ENCODE measurements at regions not wholly inside any gene's neighbourhood (a gene's known extent, or its start where the extent isn't known, plus 50 kb on each side); places are given as distances from the start of the nearest gene placed in this dataset.
"Not testable (repeated sequence)": the region's sequence is repeated elsewhere in the genome, so short reads cannot be mapped to it uniquely, and the experiment has no call there.

DNA sequence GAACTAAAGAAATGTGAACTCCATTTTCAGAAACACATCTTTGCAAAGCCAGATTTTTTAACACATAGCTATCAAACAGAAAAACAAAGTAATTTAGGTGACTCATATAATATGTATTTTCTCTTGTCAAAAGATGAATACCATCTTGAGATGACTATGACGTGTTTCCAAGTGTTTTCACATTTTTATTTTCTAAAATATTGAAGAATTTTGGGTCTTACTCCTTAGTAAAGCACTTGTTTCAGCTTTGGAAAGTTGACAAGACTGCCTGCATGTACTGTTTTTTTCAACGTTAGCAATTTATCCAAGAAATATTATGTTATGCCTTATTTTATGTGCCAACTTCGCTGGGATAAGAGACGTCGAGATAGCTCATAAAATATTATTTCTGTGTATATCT lies 733.9 kb upstream of the EPHA5 start:
- no peak for DNase-seq (ENCODE audit: low spot score)

DNA sequence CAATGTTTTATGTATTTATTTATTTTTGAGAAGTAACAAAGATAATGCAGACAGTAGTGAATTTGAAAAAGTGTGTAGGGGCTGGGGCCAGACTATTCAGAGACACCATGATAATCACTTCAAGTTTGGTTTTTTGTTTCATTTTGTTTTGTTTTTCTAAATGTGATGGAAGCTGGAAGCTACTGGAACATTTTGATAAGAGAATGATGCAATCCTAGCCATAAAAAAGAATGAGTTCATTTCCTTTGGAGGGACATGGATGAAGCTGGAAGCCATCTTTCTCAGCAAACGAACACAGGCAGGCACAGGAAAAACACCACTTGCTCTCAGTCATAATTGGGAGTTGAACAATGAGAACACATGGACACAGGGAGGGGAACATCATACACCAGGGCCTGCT lies 706.6 kb upstream of the EPHA5 start:
- DNase-seq (ENCODE audit: low spot score): no peak

DNA sequence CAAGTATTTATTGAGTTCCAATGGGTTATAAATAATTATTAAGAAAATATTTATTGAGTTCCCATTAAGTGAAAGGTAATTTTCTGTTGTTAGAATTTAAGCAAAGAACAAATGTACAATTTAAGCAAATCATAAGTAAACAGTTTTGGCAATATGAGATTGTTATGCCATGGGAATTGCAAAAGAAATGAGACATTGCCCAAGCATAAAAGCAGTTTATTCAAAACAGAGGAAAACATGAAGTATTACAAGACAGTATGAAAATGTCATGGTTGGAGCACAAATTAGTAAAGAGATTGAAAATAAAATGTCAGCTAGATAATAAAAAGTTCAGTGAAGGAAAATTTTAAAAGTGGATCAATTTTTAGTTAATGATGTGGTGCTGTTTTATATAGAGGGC lies 706.1 kb upstream of the EPHA5 start:
- no peak for DNase-seq (ENCODE audit: low spot score)

DNA sequence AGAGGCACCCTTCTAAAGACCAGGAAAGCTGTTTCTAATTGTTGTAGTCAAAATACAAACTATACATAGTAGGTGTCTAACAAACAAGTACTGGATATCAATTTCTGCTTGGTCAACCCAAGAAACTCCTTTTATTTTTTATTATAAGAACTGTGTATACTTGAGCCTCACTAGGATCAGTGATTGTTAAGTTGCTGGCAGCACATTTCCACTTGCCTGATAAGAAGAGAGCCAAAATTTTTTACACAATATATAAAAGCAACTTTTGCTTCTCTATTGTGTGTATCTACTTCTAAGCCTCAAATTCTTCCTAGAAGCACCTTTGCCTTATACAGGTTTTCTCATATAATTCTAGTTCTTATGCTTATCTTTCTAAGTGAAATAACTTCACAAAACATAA lies 703.0 kb upstream of the EPHA5 start:
- DNase-seq (ENCODE audit: low spot score): no peak

DNA sequence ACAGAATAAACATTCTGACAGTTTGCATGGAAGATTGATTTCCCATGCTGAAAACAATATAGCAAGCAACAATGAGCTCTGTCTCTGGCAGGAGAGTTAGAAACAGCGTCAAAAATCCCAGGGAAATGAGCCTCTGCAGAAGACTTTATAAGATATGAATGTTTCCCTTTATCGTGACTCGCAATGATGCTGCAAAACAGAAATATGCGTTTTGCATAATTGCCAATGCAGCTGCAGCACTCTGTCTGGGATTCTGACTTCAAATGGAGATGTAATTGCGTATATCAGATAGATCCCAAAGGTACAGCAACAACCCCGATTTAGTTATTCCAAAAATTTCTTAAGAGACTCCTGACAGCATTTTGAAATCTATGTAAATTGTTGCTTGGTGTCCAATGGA lies 702.4 kb upstream of the EPHA5 start:
- DNase-seq (ENCODE audit: low spot score): no peak

DNA sequence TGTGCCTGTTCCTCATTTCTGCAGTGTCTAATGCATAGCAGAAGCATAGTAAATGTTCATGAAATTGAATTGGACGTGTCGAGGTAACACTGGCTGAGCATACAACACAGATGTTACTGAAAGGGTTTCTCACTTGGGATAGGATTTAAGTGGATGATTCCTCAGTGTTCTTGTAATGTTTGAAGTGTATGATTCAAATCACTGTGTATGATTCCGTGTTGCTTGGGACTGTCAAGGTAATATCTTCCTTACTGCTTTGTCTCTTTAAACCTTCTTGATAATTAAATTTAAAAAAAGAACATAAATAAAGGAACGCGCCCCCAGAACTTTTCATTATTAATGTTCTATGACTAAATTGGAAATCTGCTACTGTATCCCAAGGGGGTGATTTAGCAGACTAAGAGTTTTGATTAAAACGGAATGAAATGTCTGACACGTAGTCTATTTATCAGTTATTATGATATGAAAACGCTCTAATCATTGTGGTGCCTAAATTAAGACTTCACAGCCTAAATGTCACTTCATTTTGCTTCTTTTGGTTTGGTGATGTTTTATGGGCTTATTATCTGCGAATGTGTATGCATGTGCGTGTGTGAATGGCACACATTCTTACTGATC lies 696.9 kb upstream of the EPHA5 start:
- DNase-seq (ENCODE audit: low spot score): no peak

DNA sequence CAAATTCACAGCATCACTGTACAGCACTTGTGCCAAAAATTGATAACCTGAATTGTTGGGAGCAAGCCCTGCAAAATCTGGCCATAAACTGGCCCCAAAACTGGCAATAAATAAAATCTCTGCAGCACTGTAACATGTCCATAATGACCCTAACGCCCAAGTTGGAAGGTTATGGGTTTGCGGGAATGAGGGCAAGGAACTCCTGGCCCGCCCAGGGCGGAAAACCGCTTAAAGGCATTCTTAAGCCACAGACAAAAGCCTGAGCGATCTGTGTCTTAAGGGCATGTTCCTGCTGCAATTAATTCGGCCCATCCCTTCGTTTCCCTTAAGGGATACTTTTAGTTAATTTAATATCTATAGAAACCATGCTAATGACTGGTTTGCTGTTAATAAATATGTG lies 690.1 kb upstream of the EPHA5 start:
- not testable (repeated sequence) for DNase-seq (ENCODE audit: low spot score)

DNA sequence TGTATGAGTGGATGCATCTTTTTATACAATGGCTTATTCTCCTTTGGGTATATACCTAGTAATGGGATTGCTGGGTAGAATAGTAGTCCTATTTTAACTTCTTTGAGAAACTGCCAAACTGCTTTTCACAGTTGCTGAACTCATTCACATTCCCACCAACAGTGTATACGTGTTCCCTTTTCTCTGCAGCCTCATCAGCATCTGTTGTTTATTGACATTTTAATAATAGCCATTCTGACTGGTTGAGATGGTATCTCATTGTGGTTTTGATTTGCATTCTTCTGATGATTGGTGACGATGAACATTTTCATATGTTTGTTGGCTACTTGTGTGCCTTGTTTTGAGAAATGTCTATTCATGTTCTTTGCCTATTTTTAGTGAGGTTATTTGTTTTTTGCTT lies 687.0 kb upstream of the EPHA5 start:
- DNase-seq (ENCODE audit: low spot score): no peak

DNA sequence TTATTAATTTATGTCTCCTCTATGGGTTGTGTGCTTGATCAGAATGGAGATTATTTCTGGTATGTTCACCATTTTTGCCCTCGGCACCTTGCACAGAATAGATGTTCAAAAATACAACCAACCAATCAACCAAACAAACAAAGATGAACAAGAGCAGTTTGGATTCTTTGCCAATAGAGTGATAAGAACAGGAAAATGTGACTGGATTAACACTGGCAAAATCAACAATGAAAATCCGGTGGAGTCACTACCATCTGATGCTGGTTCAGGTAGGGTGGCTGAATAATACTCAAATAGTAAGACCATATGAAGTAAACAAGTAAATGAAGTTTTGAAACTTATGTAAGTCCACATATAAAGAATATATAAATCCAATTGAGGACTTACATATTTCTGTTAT lies 685.0 kb upstream of the EPHA5 start:
- DNase-seq (ENCODE audit: low spot score): no peak

DNA sequence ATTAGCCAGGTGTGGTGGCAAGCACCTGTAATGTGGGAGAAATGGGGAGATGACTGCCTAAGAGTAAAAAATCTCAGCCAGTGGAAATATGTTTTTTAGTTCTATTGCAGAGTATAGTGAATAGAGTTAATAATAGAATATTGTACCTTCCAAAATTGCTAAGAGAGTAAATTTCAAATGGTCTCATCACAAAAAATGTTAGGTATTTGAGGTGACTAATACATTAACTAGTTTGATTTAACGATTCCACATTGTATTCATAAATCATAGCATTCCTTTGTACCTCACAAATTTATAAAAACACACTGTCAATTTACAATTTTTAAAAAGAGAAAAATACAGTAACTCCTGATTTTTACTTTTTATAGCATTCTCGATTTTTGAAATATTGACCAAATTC lies 681.5 kb upstream of the EPHA5 start:
- DNase-seq (ENCODE audit: low spot score): no peak

DNA sequence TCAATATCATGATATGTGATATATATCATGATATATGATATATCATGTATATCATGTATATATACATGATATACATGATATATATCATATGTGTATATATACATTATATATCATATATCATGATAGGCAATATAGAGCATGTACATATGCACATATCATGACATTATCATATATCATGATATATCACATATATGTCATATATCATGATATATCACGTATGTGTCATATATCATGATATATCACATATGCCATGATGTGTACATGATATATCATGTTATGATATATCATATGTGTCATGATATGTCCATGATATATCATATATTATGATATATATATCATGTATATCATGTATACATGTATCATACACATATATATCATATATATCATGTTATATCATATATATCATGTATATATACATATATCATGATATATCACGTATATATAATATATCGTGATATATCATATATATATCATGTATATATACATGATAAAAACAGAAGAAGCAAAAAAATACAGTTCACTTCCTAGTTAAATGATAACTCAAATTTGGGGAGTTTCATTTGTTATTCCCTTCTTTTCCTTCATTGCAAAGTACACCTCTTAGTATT lies 670.1 kb upstream of the EPHA5 start:
- DNase-seq (ENCODE audit: low spot score): no peak

DNA sequence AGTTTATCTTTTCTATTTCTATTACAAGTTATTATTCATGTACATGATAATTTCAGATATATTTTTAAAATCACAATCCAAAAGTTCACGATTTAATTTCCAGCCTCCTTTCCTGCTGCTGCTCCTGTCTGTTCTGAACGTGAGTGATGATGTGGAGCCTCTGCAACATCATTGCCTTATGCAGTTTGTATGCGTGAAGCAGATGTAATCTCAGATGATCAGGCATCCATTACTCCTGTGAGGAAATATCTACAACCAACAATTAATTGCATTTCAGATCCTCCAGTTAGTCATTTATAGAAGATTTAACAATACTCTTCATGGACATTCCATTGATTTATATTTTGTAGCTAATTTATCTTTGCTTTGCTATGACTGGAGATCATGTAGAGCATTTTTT lies 668.7 kb upstream of the EPHA5 start:
- no peak for DNase-seq (ENCODE audit: low spot score)

DNA sequence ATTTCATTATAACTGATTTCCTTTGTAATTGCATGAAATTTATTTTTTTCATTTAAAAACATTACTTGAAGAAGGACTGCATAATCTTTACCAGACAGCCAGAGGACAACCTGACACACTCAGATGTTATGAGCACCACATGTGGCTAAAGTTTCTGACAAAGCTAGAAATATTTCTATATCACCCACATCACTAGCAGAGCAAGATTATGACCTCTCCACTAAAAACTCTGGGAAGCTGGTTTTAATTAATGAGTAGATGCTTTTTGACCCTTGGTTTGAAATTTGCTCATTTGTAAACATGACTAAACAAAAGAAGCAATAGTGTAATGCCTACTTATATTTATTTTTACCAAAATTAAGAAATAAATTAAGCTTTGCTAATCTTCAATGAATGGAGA lies 661.5 kb upstream of the EPHA5 start:
- DNase-seq (ENCODE audit: low spot score): no peak

DNA sequence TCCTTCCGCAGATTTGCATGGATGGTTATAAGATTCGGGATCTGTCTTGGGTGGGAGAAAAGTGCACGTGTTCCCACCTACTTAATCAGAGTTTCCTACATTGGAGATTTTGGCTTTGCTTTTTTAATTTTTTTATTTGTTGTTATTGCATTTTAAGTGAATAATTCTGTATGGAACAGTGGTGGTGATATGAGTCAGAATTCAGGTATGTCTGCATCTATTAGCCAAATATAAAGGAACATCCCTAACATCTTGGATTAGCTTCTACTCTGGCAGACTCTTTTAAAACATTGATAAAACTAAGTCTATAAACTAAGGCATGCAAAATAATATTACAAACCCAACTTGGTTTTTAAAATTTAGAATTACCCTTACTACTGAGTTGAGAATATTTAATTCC lies 659.8 kb upstream of the EPHA5 start:
- no peak for DNase-seq (ENCODE audit: low spot score)

DNA sequence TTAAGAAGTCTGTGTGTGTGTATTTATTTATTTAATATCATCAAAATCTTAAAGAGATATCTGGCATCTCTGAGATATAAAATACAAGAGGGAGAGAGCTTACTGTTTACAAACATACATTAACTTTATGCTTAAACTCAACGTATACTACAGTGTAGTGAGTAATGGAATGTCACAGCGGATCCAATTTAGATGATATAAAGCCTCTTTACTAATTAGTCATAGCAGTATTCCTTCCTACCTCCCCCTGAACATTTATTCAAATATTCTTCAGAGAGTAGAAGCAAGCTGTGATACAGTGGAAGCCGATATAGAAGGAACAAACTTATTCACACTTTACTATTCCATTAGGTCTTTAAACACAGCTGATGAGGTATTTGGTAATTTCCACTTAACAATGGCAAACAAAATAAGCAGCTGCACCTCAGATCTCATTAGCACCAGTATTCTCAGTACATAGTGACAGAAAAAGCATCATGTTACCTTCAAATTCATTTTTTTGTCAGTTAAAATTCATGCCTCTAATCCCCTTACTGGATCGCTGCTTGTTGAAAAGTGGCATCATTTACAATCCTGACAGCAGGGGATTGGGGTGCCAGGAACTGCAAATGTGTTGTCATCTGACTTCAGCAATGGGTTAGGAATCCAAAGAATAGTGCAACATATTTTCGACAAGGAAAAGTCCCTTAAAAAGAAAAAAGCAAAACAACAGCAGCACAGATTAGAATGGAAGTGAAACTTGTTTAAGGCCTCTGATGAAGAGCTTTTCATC lies 658.7 kb upstream of the EPHA5 start:
- no peak for DNase-seq (ENCODE audit: low spot score)

DNA sequence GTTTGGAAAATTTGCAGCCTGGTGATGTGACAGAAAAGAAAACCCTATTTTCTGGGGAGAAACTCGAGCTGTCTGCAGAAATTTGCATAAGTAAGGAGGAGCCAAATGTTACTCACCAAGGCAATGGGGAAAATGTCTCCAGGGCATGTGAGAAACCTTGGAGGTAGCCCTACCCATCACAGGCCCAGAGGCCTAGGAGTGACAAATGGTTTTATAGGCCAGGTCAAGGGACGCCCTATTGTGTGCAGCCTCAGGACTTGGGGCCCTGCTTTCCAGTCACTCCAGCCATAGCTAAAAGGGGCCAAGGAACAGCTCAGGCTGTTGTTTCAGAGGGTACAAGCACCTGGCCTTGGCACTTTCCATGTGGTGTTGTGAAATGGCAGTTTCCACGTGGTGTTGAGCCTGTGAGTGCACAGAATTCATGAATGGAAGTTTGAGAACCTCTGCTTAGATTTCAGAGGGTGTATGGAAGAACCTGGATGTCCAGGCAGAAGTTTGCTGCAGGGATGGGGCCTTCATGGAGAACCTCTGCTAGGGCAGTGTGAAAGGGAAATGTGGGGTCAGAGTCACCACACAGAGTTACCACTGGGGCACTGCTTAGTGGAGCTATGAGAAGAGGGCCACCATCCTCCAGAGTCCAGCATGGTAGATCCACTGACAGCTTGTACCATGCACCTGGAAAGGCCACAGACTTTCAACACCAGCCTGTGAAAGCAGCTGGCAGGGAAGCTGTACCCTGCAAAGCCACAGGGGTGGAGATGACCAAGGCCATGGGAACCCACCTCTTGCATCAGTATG lies 637.6 kb upstream of the EPHA5 start:
- DNase-seq (ENCODE audit: low spot score): no peak

DNA sequence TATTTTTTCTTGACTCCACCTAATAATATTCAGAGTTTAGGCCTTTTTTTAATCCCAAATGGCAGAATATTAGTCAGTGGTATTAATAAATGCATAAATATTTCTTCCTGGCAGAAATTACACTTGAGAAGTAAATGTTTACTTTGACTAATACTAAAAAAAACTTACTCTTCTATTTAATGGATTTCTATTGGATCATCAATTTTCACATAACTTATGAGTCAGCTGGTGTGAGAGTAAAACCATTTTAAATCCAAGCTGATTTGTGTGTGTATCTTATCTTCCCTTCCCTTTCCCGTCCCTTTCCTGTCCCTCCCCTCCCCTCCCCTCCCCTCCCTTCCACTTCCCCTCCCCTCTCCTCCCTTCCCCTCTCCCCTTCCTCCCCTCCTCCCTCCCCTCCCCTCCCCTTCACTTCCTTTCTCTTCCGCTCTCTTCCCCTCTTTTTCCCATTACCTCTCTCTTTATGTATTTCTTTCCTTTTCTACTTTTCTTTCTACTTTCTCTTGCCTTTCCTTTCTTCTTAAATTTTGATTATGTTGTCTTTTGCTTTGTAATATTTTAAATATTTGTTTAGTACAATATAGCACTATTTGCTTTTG lies 630.1 kb upstream of the EPHA5 start:
- no peak for DNase-seq (ENCODE audit: low spot score)

DNA sequence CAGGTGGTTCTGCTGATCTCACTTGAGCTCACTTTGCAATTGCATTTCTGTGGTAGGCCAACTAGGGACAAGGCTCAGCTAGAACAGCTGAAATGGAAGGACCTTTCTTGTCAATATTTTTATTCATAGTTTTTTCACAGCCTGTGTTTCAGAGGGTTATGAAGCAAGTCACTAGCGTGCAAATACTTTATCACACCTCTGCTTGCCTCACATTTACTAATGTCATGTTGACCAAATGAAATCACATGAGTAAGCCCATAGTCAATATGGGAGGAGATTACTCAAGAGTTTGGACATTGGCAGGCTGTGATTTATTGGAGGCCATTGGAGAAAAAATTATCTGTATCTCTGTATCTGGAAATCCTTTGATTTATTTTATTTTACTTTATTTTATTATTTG lies 628.3 kb upstream of the EPHA5 start:
- no peak for DNase-seq (ENCODE audit: low spot score)

DNA sequence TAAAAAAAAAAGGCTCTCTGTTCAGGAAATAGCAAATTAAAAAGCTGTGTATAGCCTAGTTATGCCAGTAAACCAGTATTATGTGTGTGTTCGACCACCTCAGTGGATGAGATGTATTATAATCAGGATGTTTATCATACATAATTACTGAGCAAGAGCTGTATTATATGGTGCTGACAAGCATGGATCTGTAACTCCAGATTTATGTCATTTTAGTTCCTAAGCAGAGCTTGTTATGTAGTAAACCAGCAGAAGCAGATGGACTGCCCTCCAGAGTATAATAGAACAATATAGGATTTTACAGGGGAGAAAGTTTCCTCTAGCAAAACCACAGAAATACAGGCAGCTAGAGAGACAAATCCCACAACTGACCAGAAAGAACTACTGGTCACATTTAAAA lies 627.4 kb upstream of the EPHA5 start:
- no peak for DNase-seq (ENCODE audit: low spot score)

DNA sequence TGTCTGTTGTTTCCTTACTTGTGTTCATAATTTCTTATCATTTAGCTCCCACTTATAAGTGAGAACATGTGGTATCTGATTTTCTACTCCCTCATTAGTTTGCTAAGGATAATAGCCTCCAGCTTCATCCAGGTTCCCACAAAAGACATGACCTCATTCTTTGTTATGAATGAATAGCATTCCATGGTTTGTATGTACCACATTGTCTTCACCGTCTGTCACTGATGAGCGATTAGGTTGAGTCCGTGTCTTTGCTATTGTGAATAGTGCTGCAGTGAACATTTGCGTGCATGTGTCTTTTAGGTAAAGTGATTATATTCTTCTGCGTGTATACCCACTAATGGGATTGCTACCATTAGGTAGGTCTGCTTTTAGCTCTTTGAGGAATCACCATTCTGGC lies 624.3 kb upstream of the EPHA5 start:
- no peak for DNase-seq (ENCODE audit: low spot score)

DNA sequence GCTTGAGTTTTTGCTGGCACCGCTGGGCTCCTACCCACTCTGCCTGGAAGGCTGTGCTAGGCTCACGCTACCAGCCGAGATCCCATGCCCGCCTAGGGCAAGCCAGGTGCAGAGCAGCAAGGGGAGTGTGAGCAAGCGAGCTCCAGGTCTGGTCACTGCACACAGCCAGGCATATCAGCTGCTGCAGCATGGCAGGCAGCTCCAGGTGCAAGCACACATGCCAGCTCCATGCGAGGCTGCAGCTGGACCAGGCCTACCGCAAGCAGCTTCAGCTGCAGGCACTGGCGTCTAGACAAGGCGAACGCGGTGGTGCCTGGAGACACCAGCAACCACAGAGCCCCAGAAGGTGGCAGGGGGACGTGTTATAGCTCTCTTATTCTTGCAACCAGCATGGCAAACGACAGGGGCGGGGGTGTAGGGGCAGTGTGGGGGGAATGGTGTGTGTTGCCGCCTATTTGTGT lies 614.7 kb upstream of the EPHA5 start:
- no peak for DNase-seq (ENCODE audit: low spot score)

DNA sequence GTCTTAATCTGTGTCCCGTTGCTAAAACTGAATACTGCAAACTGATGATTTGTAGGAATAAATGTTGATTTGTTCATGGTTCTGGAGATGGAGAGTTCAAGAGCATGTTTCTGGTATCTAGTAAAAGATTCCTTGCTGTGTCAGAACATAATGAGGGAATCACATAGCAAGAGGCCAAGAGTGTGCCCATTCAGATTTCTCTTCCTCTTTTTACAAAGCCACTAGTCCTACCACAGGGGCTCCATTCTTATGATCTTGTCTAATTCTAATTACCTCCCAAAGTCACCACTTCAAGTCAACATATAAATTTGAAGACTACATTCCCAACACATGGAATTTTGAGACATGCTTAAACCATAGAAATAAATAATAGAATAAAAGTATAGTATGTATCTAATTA lies 608.8 kb upstream of the EPHA5 start:
- DNase-seq (ENCODE audit: low spot score): no peak

Measured in CD4-positive, alpha-beta T cell treated with Interleukin-2 at 100 ng/mL for 4 hours (primary cell).